Thymus (tissue), 11 donors: ENCODE measurements at regions not wholly inside any gene's neighbourhood (a gene's known extent, or its start where the extent isn't known, plus 50 kb on each side); places are given as distances from the start of the nearest gene placed in this dataset.

Experiments
- DNase-seq, 9 donors: peaks; one replicate each; pipeline ENCODE4 v3.0.0-alpha.2; 2013; ENCODE audit warnings: low spot score in 9 of 9, low read depth in 6 of 9, missing footprints in 1 of 9
- H3K27ac ChIP-seq, 2 donors: one replicate each; pipeline ENCODE4 v1.5.1; 2013; ENCODE audit warnings: control low read depth in 1 of 2, low read depth in 1 of 2, low read length in 1 of 2, mild to moderate bottlenecking in 1 of 2, moderate library complexity in 1 of 2
- H3K27me3 ChIP-seq, 2 donors: one replicate each; pipeline ENCODE4 v1.5.1; 2013; ENCODE audit warnings: low read length in 1 of 2; ENCODE audit not compliant: control insufficient read depth in 2 of 2, insufficient read depth in 1 of 2
- H3K36me3 ChIP-seq, 2 donors: one replicate each; pipeline ENCODE4 v1.5.1; 2013; ENCODE audit warnings: low read length in 1 of 2, mild to moderate bottlenecking in 1 of 2, moderate library complexity in 1 of 2; ENCODE audit not compliant: control insufficient read depth in 2 of 2, insufficient read depth in 2 of 2
- H3K4me1 ChIP-seq, 2 donors: one replicate each; pipeline ENCODE4 v1.5.1; 2013; ENCODE audit warnings: low read length in 2 of 2; ENCODE audit not compliant: control insufficient read depth in 2 of 2, insufficient read depth in 2 of 2
- H3K4me3 ChIP-seq, 2 donors: one replicate each; pipeline ENCODE4 v1.5.1; 2013; ENCODE audit warnings: low read length in 2 of 2, control low read depth in 1 of 2, mild to moderate bottlenecking in 1 of 2
- H3K9me3 ChIP-seq, 2 donors: one replicate each; pipeline ENCODE4 v1.5.1; 2013; ENCODE audit warnings: low read length in 1 of 2, mild to moderate bottlenecking in 1 of 2; ENCODE audit not compliant: control insufficient read depth in 2 of 2, insufficient read depth in 1 of 2
- WGBS: extraction: QIAGEN DNeasy Blood & Tissue Kit; methylation state at CpG from one replicate; pipeline ENCODE4 v1.1.7; 2013; 5-methylcytosine and 5-hydroxymethylcytosine counted together
- donor health status: healthy.

GRCh38 chr14:38121320-38122020 is 86.2 kb upstream of the SSTR1 start:
- Histone ChIP-seq H3K27ac (no peak overlapping the region), H3K9me3 (no peaks in the 10 kb centered on the region), H3K4me1 (no peaks in the 10 kb centered on the region), H3K27me3 (no peaks in the 10 kb centered on the region), H3K4me3 (no peak overlapping the region), H3K36me3 (no peaks in the 10 kb centered on the region)
- no peak for DNase-seq
- 46% methylated on average over 4 of the region's 4 CpGs for WGBS

GRCh38 chr14:38122241-38122640 is 85.5 kb upstream of the SSTR1 start:
- Histone ChIP-seq H3K4me3 (no peak overlapping the region), H3K27ac (no peak overlapping the region), H3K4me1 (no peaks in the 10 kb centered on the region), H3K27me3 (no peaks in the 10 kb centered on the region), H3K36me3 (no peaks in the 10 kb centered on the region), H3K9me3 (no peaks in the 10 kb centered on the region)
- no peak for DNase-seq
- WGBS = 97% methylated on average over 5 of the region's 5 CpGs

GRCh38 chr14:38124506-38124905 is 83.2 kb upstream of the SSTR1 start:
- no peaks in the 10 kb centered on the region for H3K9me3 ChIP-seq
- H3K4me1 ChIP-seq = no peaks in the 10 kb centered on the region
- no peaks in the 10 kb centered on the region for H3K36me3 ChIP-seq
- H3K27ac ChIP-seq = no peak overlapping the region
- no peak for DNase-seq
- 48% methylated on average over 3 of the region's 3 CpGs for WGBS
- H3K4me3 ChIP-seq = no peak overlapping the region
- no peaks in the 10 kb centered on the region for H3K27me3 ChIP-seq

- H3K27me3 ChIP-seq = no peaks in the 10 kb centered on the region
- no peak for DNase-seq
- no peak overlapping the region for H3K4me3 ChIP-seq
- H3K9me3 ChIP-seq = no peaks in the 10 kb centered on the region
- no peak overlapping the region for H3K27ac ChIP-seq
- 49% methylated on average over 11 of the region's 11 CpGs for WGBS
- H3K36me3 ChIP-seq = no peaks in the 10 kb centered on the region
- H3K4me1 ChIP-seq = no peaks in the 10 kb centered on the region
Measured at GRCh38 chr14:38125481-38126037, 82.1 kb upstream of the SSTR1 start.

GRCh38 chr14:38127356-38127755 is 80.3 kb upstream of the SSTR1 start:
- WGBS = 19% methylated on average over 2 of the region's 2 CpGs

DNA sequence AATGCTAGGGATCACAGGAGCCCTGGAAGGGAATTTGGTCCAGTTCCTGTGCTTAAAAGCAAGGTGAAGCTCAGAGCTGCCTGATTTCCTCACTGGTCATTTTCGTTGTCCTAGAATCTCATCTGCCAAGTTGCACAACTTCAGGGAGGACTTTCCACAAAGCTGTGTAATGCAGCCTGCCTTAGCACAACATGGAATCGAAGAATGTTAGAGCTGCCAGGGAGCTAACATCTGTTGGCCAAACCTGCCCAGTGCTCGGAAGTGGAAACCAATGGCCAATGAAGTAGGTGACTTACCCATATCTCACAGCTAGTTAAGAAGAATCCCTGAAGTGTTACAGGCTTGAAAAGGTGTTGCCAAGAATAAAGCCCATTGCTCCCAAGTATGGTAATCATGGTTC is 79.9 kb upstream of the SSTR1 start:
- H3K4me3 ChIP-seq = no peak overlapping the region
- H3K27me3 ChIP-seq = no peaks in the 10 kb centered on the region
- no peaks in the 10 kb centered on the region for H3K9me3 ChIP-seq
- DNase-seq = no peak
- H3K27ac ChIP-seq = no peak overlapping the region
- H3K4me1 ChIP-seq = no peaks in the 10 kb centered on the region
- H3K36me3 ChIP-seq = no peaks in the 10 kb centered on the region
- 83% methylated on average over 3 of the region's 3 CpGs for WGBS

More at GRCh38 chr14:38127356-38127755, 80.3 kb upstream of the SSTR1 start:
- H3K27me3 ChIP-seq = no peaks in the 10 kb centered on the region
- no peak for DNase-seq
- no peak overlapping the region for H3K27ac ChIP-seq
- no peaks in the 10 kb centered on the region for H3K36me3 ChIP-seq
- no peaks in the 10 kb centered on the region for H3K4me1 ChIP-seq
- H3K4me3 ChIP-seq = no peak overlapping the region
- no peaks in the 10 kb centered on the region for H3K9me3 ChIP-seq

- no peaks in the 10 kb centered on the region for H3K9me3 ChIP-seq
- H3K27me3 ChIP-seq = no peaks in the 10 kb centered on the region
- no peak for DNase-seq
- H3K4me3 ChIP-seq = no peak overlapping the region
- H3K27ac ChIP-seq = no peak overlapping the region
- no peaks in the 10 kb centered on the region for H3K36me3 ChIP-seq
- no peaks in the 10 kb centered on the region for H3K4me1 ChIP-seq
Measured at GRCh38 chr14:38128640-38129039, 79.1 kb upstream of the SSTR1 start.

- H3K4me1 ChIP-seq = no peaks in the 10 kb centered on the region
- no peak for DNase-seq
- H3K27ac ChIP-seq = no peak overlapping the region
- H3K27me3 ChIP-seq = no peaks in the 10 kb centered on the region
- H3K36me3 ChIP-seq = no peaks in the 10 kb centered on the region
- 94% methylated on average over 2 of the region's 2 CpGs for WGBS
- H3K4me3 ChIP-seq = no peak overlapping the region
- no peaks in the 10 kb centered on the region for H3K9me3 ChIP-seq
Measured at GRCh38 chr14:38129192-38129591, 78.5 kb upstream of the SSTR1 start.

GRCh38 chr14:38129705-38130104 is 78.0 kb upstream of the SSTR1 start:
- Histone ChIP-seq H3K36me3 (no peaks in the 10 kb centered on the region), H3K27me3 (no peaks in the 10 kb centered on the region), H3K4me1 (no peaks in the 10 kb centered on the region), H3K4me3 (no peak overlapping the region), H3K9me3 (no peaks in the 10 kb centered on the region), H3K27ac (no peak overlapping the region)
- WGBS = 55% methylated on average over 5 of the region's 5 CpGs
- no peak for DNase-seq
